K562 (cell line): ENCODE measurements at regions not wholly inside any gene's neighbourhood (a gene's known extent, or its start where the extent isn't known, plus 50 kb on each side); places are given as distances from the start of the nearest gene placed in this dataset.

Source experiments
- ATAC-seq: fragments of 200-7000 bp; cut with Tn5 transposase; 3 replicates; pipeline ENCODE4 v1.9.1; 2020; ENCODE audit warnings: moderate library complexity
- BruUV-seq: library from RNA; stranded (reverse); fragments of 400-500 nt; replicated peaks from 2 replicates; lab custom pipeline; 2021; lab: Mats Ljungman, UMichigan
- CTCF ChIA-PET: fragments of 300-600 bp; formaldehyde crosslinking; extraction: SDS; loops from one replicate; lab custom pipeline; 2021; ENCODE audit warnings: low intra/inter-chr PET ratio; lab: Yijun Ruan, JAX
- POLR2A ChIA-PET: fragments of 300-600, 350-650 bp; sonication (Branson Sonifier 250); formaldehyde crosslinking; extraction: SDS; loops from one replicate; lab custom pipeline; 2021; ENCODE audit warnings: antibody characterized with exemption, inconsistent platforms; lab: Yijun Ruan, JAX
- DNase-seq, 4 experiments: peaks; one replicate each; pipeline versions ENCODE4 v3.0.0 to v3.0.0-alpha.2; 2011 to 2018; ENCODE audit warnings: low spot score in 3 of 4, mixed read lengths in 3 of 4; ENCODE audit errors: extremely low read depth in 1 of 4
- FAIRE-seq: peaks from 2 replicates; lab custom pipeline; 2011; peaks lifted over from hg19 to GRCh38; lab: Jason Lieb, UNC
- H2AFZ ChIP-seq: 2 replicates; pipeline ENCODE4 v1.6.0; 2011; ENCODE audit warnings: low read depth, low read length, control low read depth, inconsistent platforms
- H3K27ac ChIP-seq: fragments of 200-600 bp; 3 replicates; pipeline ENCODE4 v1.8.0; 2011; ENCODE audit warnings: low read depth, mild to moderate bottlenecking, control low read depth, inconsistent platforms, low read length, moderate library complexity, mixed read lengths; ENCODE audit errors: extremely low read depth
- H3K27me3 ChIP-seq, 2 experiments: fragments of 300-600 bp in 1 of 2; 2 replicates in 1 of 2; 3 replicates in 1 of 2; pipeline versions ENCODE4 v1.6.0 to v1.8.0; 2011; ENCODE audit warnings: inconsistent platforms in 2 of 2, low read length in 2 of 2, mild to moderate bottlenecking in 1 of 2, mixed read lengths in 1 of 2, moderate library complexity in 1 of 2; ENCODE audit not compliant: control insufficient read depth in 2 of 2, insufficient read depth in 2 of 2
- H3K36me3 ChIP-seq: fragments of 300-600 bp; 3 replicates; pipeline ENCODE4 v1.8.0; 2011; ENCODE audit warnings: mild to moderate bottlenecking, low read length, inconsistent platforms; ENCODE audit not compliant: control insufficient read depth, insufficient read depth
- H3K4me1 ChIP-seq, 2 experiments: fragments of 200-600 bp in 1 of 2; replicated peaks in 1 of 2; 2 replicates in 1 of 2; 3 replicates in 1 of 2; pipeline versions ENCODE4 v1.5.1 to v1.8.0; 2011; ENCODE audit warnings: inconsistent platforms in 2 of 2, low read length in 2 of 2, mild to moderate bottlenecking in 1 of 2, mixed read lengths in 1 of 2, moderate library complexity in 1 of 2; ENCODE audit not compliant: control insufficient read depth in 2 of 2, insufficient read depth in 2 of 2
- H3K4me2 ChIP-seq: 2 replicates; pipeline ENCODE4 v1.6.1; 2011; ENCODE audit warnings: low read length, control low read depth, inconsistent platforms, mixed read lengths; ENCODE audit not compliant: insufficient read depth
- H3K4me3 ChIP-seq: fragments of 200-600 bp; sonication (generic), shearing (Covaris generic); 2 replicates; pipeline ENCODE4 v1.5.1; 2016; ENCODE audit warnings: control low read depth, inconsistent platforms
- H3K79me2 ChIP-seq: fragments of 200-600 bp; 3 replicates; pipeline ENCODE4 v1.8.0; 2011; ENCODE audit warnings: low read length, inconsistent platforms; ENCODE audit not compliant: control insufficient read depth, insufficient read depth
- H3K9ac ChIP-seq, 2 experiments: 2 replicates each; pipeline versions ENCODE4 v1.6.0 to v1.6.1; 2011; ENCODE audit warnings: low read depth in 2 of 2, low read length in 2 of 2, control low read depth in 1 of 2, inconsistent platforms in 1 of 2, mild to moderate bottlenecking in 1 of 2, mixed read lengths in 1 of 2; ENCODE audit not compliant: insufficient read depth in 1 of 2
- H3K9me1 ChIP-seq: one replicate; pipeline ENCODE4 v1.6.0; 2011; ENCODE audit warnings: inconsistent platforms, mild to moderate bottlenecking, low read length, moderate library complexity; ENCODE audit not compliant: control insufficient read depth, insufficient read depth
- H3K9me3 ChIP-seq: replicated peaks from 2 replicates; pipeline ENCODE4 v1.5.1; 2011; ENCODE audit warnings: low read depth, low read length, inconsistent platforms; ENCODE audit not compliant: control insufficient read depth, insufficient read depth
- H4K20me1 ChIP-seq: replicated peaks from 2 replicates; pipeline ENCODE4 v1.6.1; 2011; ENCODE audit warnings: low read length, inconsistent platforms, mixed read lengths; ENCODE audit not compliant: control insufficient read depth, insufficient read depth
- CGGBP1 ChIP-seq: fragments of 250-450 bp; sonication (Bioruptor Pico); IDR thresholded peaks from 2 replicates; pipeline ENCODE4 v1.9.0; 2021; ENCODE audit warnings: mild to moderate bottlenecking
- GATAD2A ChIP-seq: fragments of 450-650 bp; IDR thresholded peaks from 2 replicates; pipeline ENCODE4 v1.6.1; 2017
- HDGF ChIP-seq: fragments of 450-650 bp; IDR thresholded peaks from 2 replicates; pipeline ENCODE4 v1.6.1; 2016
- NR2C1 ChIP-seq, 2 experiments: fragments of 450-650 bp; IDR thresholded peaks; 2 replicates each; pipeline ENCODE4 v1.6.1; 2017; ENCODE audit warnings: mild to moderate bottlenecking in 2 of 2, antibody characterized with exemption in 1 of 2, inconsistent platforms in 1 of 2, missing compliant biosample characterization in 1 of 2, missing genetic modification characterization in 1 of 2
- POLR2AphosphoS2 ChIP-seq: IDR thresholded peaks from 2 replicates; pipeline ENCODE4 v1.6.1; 2012; ENCODE audit warnings: low read length, improper control_type of control experiment
- RBM14 ChIP-seq: fragments of 200-400 bp; formaldehyde crosslinking; IDR thresholded peaks from 2 replicates; pipeline ENCODE4 v1.6.1; 2018; ENCODE audit warnings: low read depth, mild to moderate bottlenecking, low read length, moderate library complexity, borderline replicate concordance; ENCODE audit not compliant: insufficient read depth
- ZNF124 ChIP-seq: sonication (generic); formaldehyde crosslinking; IDR thresholded peaks from 2 replicates; pipeline ENCODE4 v1.8.1; 2022; ENCODE audit warnings: missing genetic modification reagents
- WGBS: fragments of 100-300 bp; shearing (Covaris generic); methylation state at CpG from one replicate; pipeline ENCODE4 v1.1.6; 2016; ENCODE audit warnings: low coverage, mixed read lengths; ENCODE audit not compliant: insufficient coverage; ENCODE audit errors: missing lambda C conversion rate; 5-methylcytosine and 5-hydroxymethylcytosine counted together
- in situ Hi-C: fragments of 300-500 bp; cut with MboI; formaldehyde crosslinking; loops from 4 replicates; pipeline ENCODE4 v1.15.0; 2018; ENCODE audit warnings: inconsistent platforms, mixed read lengths
- intact Hi-C: fragments of 100-400 bp; cut with micrococcal nuclease; formaldehyde crosslinking; loops from 2 replicates; pipeline ENCODE4 v1.14.2; 2022
- TF ChIP-seq, protein P1 (sequence below): fragments of 450-650 bp; IDR thresholded peaks from 2 replicates; pipeline ENCODE4 v1.7.1; 2018; ENCODE audit warnings: mild to moderate bottlenecking, low read depth; ENCODE audit not compliant: partially characterized antibody

- Histone ChIP-seq H3K4me3 (no peak overlapping the region), H3K79me2 (no peaks in the 10 kb centered on the region)
- TF ChIP-seq POLR2AphosphoS2 = no peak
- no peak for TF ChIP-seq NR2C1 (IDR thresholded peaks at IDR 0.05)
- TF ChIP-seq NR2C1 (tag; IDR thresholded peaks at IDR 0.05) = no peak
- no peak for TF ChIP-seq RBM14
- TF ChIP-seq GATAD2A = no peak
- TF ChIP-seq HDGF = no peak
- TF ChIP-seq, protein P1, sequence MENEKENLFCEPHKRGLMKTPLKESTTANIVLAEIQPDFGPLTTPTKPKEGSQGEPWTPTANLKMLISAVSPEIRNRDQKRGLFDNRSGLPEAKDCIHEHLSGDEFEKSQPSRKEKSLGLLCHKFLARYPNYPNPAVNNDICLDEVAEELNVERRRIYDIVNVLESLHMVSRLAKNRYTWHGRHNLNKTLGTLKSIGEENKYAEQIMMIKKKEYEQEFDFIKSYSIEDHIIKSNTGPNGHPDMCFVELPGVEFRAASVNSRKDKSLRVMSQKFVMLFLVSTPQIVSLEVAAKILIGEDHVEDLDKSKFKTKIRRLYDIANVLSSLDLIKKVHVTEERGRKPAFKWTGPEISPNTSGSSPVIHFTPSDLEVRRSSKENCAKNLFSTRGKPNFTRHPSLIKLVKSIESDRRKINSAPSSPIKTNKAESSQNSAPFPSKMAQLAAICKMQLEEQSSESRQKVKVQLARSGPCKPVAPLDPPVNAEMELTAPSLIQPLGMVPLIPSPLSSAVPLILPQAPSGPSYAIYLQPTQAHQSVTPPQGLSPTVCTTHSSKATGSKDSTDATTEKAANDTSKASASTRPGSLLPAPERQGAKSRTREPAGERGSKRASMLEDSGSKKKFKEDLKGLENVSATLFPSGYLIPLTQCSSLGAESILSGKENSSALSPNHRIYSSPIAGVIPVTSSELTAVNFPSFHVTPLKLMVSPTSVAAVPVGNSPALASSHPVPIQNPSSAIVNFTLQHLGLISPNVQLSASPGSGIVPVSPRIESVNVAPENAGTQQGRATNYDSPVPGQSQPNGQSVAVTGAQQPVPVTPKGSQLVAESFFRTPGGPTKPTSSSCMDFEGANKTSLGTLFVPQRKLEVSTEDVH = no peak
- no peak for TF ChIP-seq ZNF124 (CRISPR knock-in tag)
- TF ChIP-seq CGGBP1 (CRISPR knock-in tag) = no peak
- TF ChIP-seq, all 486 proteins: peak for 0
- intact Hi-C loops = no loop called here
- Histone ChIP-seq H2AFZ (no peak overlapping the region), H3K27me3 (no peaks in the 10 kb centered on the region), H4K20me1 (no peaks in the 10 kb centered on the region), H3K9me1 (no peaks in the 10 kb centered on the region), H3K36me3 (no peaks in the 10 kb centered on the region), H3K9ac (no peak overlapping the region), H3K4me1 (no peaks in the 10 kb centered on the region), H3K9me3 (no peaks in the 10 kb centered on the region), H3K4me2 (no peak overlapping the region), H3K27ac (no peak overlapping the region)
- FAIRE-seq (no peak), DNase-seq (no peak), ATAC-seq (no peak)
- BruUV-seq = no TSS peak
- ChIA-PET CTCF (no interaction called here), POLR2A (interaction anchor here (0.6 kb wide), 1 partner anchor 71 kb away, joined by 3 read pairs; no protein-coding TSS in a partner anchor)
- 0% methylated on average over 3 of the region's 3 CpGs for WGBS
- in situ Hi-C loops = no loop called here
Observed at GRCh38 chr1:83807821-83808220, 191.1 kb downstream of the TTLL7 start.
